Tibial nerve (tissue), 4 donors: ENCODE measurements at regions not wholly inside any gene's neighbourhood (a gene's known extent, or its start where the extent isn't known, plus 50 kb on each side); places are given as distances from the start of the nearest gene placed in this dataset.
A peak's percentile ranks its signal among the peaks of the same experiment; 100 is the strongest.
"Not testable (repeated sequence)": the region's sequence is repeated elsewhere in the genome, so short reads cannot be mapped to it uniquely, and the experiment has no call there.

Experiments
- DNase-seq, 2 donors: peaks; one replicate each; pipeline ENCODE4 v3.0.0-alpha.2; 2019; ENCODE audit warnings: low spot score in 2 of 2
- H3K27ac ChIP-seq, 4 donors: fragments of 200-600 bp; sonication (generic) in 3 of 4; one replicate each; pipeline ENCODE4 v1.5.1; 2017 to 2019; ENCODE audit warnings: mild to moderate bottlenecking in 1 of 4
- H3K27me3 ChIP-seq, 2 donors: fragments of 200-600 bp; sonication (generic) in 1 of 2; one replicate each; pipeline versions ENCODE4 v1.5.1 to v1.6.0; 2017 to 2019
- H3K36me3 ChIP-seq, 3 donors: fragments of 200-600 bp; sonication (generic); one replicate each; pipeline ENCODE4 v1.5.1; 2018 to 2019
- H3K4me1 ChIP-seq, 4 donors: fragments of 200-600 bp; sonication (generic) in 3 of 4; one replicate each; pipeline ENCODE4 v1.5.1; 2017 to 2019
- H3K4me3 ChIP-seq, 4 donors: fragments of 200-600 bp; sonication (generic) in 3 of 4; one replicate each; pipeline ENCODE4 v1.5.1; 2017 to 2019; ENCODE audit warnings: mild to moderate bottlenecking in 1 of 4, moderate library complexity in 1 of 4
- H3K9me3 ChIP-seq, 4 donors: fragments of 200-600 bp; sonication (generic) in 3 of 4; one replicate each; pipeline ENCODE4 v1.5.1; 2017 to 2019
- CTCF ChIP-seq, 5 experiments: fragments of 200-600 bp in 3 of 5; fragments of 450-650 bp in 2 of 5; sonication (generic) in 3 of 5; IDR thresholded peaks; one replicate each; pipeline ENCODE4 v1.5.1; 2016 to 2019; ENCODE audit warnings: antibody characterized with exemption in 5 of 5, mild to moderate bottlenecking in 3 of 5, moderate library complexity in 2 of 5
- EP300 ChIP-seq, 2 donors: sonication (generic); formaldehyde crosslinking; IDR thresholded peaks; one replicate each; pipeline ENCODE4 v1.6.1; 2017; ENCODE audit warnings: antibody characterized with exemption in 2 of 2, mild to moderate bottlenecking in 1 of 2
- POLR2A ChIP-seq, 2 donors: fragments of 450-650 bp; IDR thresholded peaks; one replicate each; pipeline ENCODE4 v1.6.1; 2017; ENCODE audit warnings: antibody characterized with exemption in 2 of 2, mild to moderate bottlenecking in 2 of 2, moderate library complexity in 2 of 2
- WGBS, 2 donors: methylation state at CpG; one replicate each; pipeline ENCODE4 v1.1.5; 2018; 5-methylcytosine and 5-hydroxymethylcytosine counted together

GRCh38 chr3:75502769-75503756, 161.1 kb upstream of the FRG2C start:
- Histone ChIP-seq H3K27ac (peak overlapping the region in 1 of 4 donors; percentile 62), H3K9me3 (peaks cover 0 to 28% (median 0%) of the 10 kb centered on the region in 4 donors), H3K4me3 (peak overlapping the region in 2 of 4 donors; percentile 9 to 12)
- H3K4me1 ChIP-seq, H3K36me3 ChIP-seq, DNase-seq, H3K27me3 ChIP-seq: not testable (repeated sequence)
- 34 to 39% methylated on average over 18 of the region's 18 CpGs for WGBS, 2 donors

DNA sequence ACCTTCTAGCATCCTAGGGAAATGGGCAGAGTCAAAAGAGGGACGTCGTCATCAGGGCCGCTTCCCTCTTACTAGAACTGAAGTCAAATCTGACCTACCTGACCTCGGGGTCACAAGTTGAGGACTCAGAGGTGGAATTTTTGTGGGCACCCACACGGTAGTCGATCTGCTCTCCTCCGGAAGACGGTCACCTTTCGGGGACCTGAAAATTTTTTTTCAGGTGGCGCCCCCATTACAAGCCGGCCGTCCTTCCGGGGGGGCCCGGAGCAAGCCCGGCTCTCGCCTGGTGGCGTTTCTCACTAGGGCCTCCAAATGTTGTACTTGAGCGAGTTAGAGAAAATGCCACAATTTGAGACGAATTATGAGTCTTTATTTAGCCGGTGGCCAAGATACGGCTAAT, 157.5 kb upstream of the FRG2C start:
- H3K4me3 ChIP-seq = no peak overlapping the region
- no peak for DNase-seq
- peaks cover 0 to 53% (median 8%) of the 10 kb centered on the region in 4 donors for H3K9me3 ChIP-seq
- no peaks in the 10 kb centered on the region for H3K4me1 ChIP-seq
- H3K36me3 ChIP-seq = peaks cover 0 to 7% (median 0%) of the 10 kb centered on the region in 3 donors
- TF ChIP-seq EP300 (IDR thresholded peaks at IDR 0.05) = no peak
- TF ChIP-seq CTCF (IDR thresholded peaks at IDR 0.05) = no peak
- no peak for TF ChIP-seq POLR2A (IDR thresholded peaks at IDR 0.05)
- H3K27ac ChIP-seq = no peak overlapping the region
- H3K27me3 ChIP-seq = no peaks in the 10 kb centered on the region
- WGBS, 2 donors = 90 to 91% methylated on average over 21 of the region's 21 CpGs

- peaks cover 0 to 61% (median 8%) of the 10 kb centered on the region in 4 donors for H3K9me3 ChIP-seq
- not testable (repeated sequence) for H3K4me3 ChIP-seq, H3K27ac ChIP-seq, H3K4me1 ChIP-seq, H3K27me3 ChIP-seq, DNase-seq
- 96 to 97% methylated on average over 2 of the region's 2 CpGs for WGBS, 2 donors
- peaks cover 0 to 18% (median 0%) of the 10 kb centered on the region in 3 donors for H3K36me3 ChIP-seq
These were observed 156.2 kb upstream of the FRG2C start for GRCh38 chr3:75507956-75508355.

- H3K4me1 ChIP-seq, H3K27ac ChIP-seq, H3K4me3 ChIP-seq, H3K36me3 ChIP-seq, H3K27me3 ChIP-seq, H3K9me3 ChIP-seq, DNase-seq: not testable (repeated sequence)
These were observed 136.5 kb upstream of the FRG2C start for GRCh38 chr3:75527657-75528056.

DNA sequence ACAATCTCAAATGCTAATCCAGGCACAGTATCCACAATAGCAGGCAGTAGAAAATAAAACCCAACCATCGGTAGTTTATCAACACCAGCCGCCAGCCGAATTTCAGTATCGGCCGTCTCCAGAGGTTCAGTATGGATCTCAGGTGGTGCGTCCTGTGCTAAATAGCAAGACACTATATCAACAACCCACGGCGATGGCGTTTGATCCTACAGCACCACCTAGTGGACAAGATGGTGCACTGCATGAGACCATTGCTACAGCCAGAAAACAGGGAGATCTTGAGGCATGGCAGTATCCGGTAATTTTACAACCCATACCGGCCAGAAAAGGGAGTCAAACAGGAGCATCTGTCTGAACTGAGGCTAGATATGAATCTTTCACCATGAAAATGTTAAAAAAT, 112.0 kb upstream of the FRG2C start:
- WGBS, 2 donors = 50 to 52% methylated on average over 11 of the region's 11 CpGs
- not testable (repeated sequence) for H3K9me3 ChIP-seq, H3K27ac ChIP-seq, H3K36me3 ChIP-seq, DNase-seq, H3K4me1 ChIP-seq, H3K4me3 ChIP-seq, H3K27me3 ChIP-seq
- TF ChIP-seq CTCF (IDR thresholded peaks at IDR 0.05) = peak in 1 of 5 experiments; percentile 54

DNA sequence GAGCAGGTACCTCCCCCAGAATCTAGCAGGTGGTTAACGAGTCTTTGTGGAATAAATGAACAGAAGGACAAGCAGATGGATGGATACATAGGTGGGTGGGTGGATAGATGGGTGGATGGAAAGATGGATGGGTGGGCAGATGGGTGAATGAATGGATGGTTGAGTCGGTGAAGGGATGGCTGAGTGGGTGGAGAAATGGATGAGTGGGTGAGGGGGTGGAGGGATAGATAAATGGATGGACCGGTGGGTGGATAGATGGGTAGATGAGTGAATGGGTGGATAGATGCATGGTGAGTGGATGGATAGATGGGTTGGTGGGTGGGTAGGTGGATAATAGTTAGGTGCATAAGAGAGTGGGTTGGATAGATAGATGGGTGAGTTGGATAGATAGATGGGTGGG, 99.7 kb upstream of the FRG2C start:
- H3K27me3 ChIP-seq, H3K9me3 ChIP-seq, H3K4me1 ChIP-seq, H3K4me3 ChIP-seq, DNase-seq, H3K36me3 ChIP-seq, H3K27ac ChIP-seq: not testable (repeated sequence)
- 88 to 91% methylated on average over 3 of the region's 3 CpGs for WGBS, 2 donors

DNA sequence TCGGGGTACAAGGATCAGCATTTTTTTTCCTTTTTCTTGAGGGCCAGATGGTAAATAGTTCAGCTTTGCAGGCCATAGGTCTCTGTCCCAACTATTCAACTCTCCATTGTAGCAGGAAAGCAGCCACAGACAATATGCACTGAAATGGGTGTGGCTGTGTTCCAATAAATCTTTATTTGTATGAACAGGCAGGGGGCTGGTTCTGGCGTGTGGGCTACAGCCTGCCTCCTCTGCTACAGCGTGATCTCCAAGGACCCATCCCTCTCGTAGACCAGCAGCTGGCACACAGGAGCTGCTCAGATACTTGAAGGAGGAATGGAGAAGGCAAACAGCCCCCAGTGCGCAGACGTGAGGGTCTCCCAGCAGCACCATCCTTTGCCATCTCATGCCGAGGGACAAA, 91.8 kb upstream of the FRG2C start:
- not testable (repeated sequence) for DNase-seq, H3K27ac ChIP-seq, H3K36me3 ChIP-seq, H3K4me1 ChIP-seq, H3K27me3 ChIP-seq, H3K4me3 ChIP-seq
- H3K9me3 ChIP-seq = peaks cover 0 to 10% (median 0%) of the 10 kb centered on the region in 4 donors
- WGBS, 2 donors = 77 to 82% methylated on average over 6 to 7 of the region's 7 CpGs

DNA sequence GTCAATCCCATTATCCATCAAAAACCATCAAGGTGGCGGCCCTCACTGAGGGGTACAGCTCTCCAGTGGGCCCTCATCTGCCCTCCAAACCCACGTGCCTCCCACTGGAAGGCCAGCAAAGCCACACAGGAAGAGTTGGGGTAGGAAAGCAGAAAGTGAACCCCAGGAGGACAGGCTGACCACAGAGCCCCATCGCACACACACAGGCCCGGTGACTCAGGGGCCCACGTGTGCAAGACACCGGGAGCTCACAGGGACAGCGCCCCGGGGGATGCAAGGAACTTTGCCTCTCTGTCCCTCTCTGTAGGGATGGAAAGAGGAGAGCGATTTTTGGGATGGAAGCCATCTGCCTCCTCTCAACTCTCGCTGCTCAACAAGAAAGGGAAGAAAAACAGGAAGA, 85.0 kb upstream of the FRG2C start:
- Histone ChIP-seq H3K4me1 (peaks cover 0 to 13% (median 0%) of the 10 kb centered on the region in 4 donors), H3K27me3 (peaks cover 0 to 20% of the 10 kb centered on the region in 2 donors)
- not testable (repeated sequence) for DNase-seq, H3K27ac ChIP-seq, H3K9me3 ChIP-seq, H3K4me3 ChIP-seq, H3K36me3 ChIP-seq
- WGBS, 2 donors = 50 to 60% methylated on average over 10 of the region's 10 CpGs

DNA sequence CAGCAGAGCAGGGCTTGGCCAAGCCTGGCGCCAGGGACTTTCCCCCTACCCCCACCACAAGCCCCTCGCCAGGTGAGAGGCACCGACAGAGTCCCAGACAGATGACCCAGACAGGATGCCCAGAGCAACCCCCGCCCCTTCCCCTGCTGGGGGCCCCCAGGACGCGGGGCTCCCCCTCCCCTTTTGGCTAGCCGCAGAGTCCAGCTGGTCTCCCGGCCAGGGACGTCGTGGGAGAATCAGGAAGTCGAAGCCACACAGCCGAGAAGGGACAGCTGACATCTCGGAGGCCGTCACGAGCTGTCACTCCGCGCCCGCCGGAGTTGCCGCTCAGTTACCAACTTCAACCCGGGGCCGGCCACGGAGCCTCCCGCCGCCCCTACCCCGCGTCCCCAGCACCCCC, 84.6 kb upstream of the FRG2C start:
- not testable (repeated sequence) for H3K27ac ChIP-seq, H3K36me3 ChIP-seq, H3K9me3 ChIP-seq, DNase-seq
- WGBS, 2 donors = 8 to 20% methylated on average over 1 to 8 of the region's 27 CpGs
- Histone ChIP-seq H3K27me3 (peaks cover 0 to 20% of the 10 kb centered on the region in 2 donors), H3K4me1 (peaks cover 0 to 13% (median 0%) of the 10 kb centered on the region in 4 donors), H3K4me3 (peak overlapping the region; percentile 23 to 64 (median 46))
